Right renal cortex interstitium (tissue), 3 donors: ENCODE measurements at regions not wholly inside any gene's neighbourhood (a gene's known extent, or its start where the extent isn't known, plus 50 kb on each side); places are given as distances from the start of the nearest gene placed in this dataset.
"Not testable (repeated sequence)": the region's sequence is repeated elsewhere in the genome, so short reads cannot be mapped to it uniquely, and the experiment has no call there.

ENCODE experiments used
- DNase-seq, 3 donors: peaks; one replicate each; pipeline ENCODE4 v3.0.0-alpha.2; 2013; ENCODE audit warnings: low read depth in 3 of 3, low spot score in 2 of 3

- DNase-seq = no peak
These were observed 115.2 kb downstream of the ZNF37A start for GRCh38 chr10:38209332-38209731.

DNA sequence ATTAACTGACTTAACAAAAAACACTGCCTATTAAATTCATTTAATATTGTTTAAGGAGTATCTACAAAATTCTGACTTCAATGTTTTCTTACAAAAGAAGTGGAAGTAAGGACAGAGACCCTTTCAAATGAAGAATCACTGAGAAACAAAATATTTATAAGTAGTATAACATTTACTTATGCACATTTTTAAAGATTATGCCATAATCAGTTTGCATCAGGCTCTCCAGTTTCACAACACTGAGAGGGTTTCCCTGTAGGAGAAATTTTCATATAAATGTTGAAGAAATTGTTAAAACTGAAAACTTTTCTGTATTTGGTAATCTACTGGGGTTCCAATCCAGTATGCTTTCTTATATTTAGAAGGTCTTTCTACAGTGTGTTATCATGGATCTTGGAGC lies 115.6 kb downstream of the ZNF37A start:
- DNase-seq = not testable (repeated sequence)

DNA sequence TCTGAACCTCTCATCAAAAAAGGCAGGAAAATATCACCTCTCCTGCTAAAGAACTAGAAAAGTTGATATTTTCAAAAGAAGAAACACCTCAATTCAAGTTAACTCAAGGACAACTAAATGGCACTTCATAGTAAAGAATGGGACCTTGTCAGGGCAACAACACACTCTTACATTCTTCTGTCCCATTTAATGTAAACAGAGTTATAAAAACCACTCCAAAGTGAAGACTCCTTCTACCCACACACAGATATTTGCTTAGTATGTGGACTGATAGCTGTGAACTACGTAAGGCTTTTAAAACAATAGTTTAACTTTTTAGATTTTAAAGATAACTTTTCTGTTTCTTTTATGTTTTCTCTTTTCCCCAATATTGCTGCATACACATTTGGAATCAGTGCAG lies 118.3 kb downstream of the ZNF37A start:
- no peak for DNase-seq

DNA sequence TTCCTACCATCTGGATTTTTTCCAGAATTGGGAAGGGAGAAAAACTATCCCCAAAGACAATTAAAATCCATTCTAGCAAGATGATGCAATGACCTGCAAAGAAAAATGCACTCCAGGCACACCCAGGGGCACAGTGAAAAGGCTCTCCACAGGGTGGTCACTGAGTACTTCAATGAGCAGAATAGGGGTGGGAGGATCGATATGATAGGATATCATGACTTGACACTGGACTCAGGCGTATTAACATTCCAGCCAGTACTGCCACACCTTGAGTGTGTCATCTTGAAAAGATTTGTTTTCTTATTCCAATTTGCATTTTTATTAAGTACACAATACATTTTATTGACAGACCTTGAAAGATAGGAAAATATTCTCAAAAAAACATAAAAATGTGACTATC lies 132.2 kb downstream of the ZNF37A start:
- no peak for DNase-seq

- no peak for DNase-seq
These were observed 134.3 kb downstream of the ZNF37A start for GRCh38 chr10:38228394-38228793.

DNA sequence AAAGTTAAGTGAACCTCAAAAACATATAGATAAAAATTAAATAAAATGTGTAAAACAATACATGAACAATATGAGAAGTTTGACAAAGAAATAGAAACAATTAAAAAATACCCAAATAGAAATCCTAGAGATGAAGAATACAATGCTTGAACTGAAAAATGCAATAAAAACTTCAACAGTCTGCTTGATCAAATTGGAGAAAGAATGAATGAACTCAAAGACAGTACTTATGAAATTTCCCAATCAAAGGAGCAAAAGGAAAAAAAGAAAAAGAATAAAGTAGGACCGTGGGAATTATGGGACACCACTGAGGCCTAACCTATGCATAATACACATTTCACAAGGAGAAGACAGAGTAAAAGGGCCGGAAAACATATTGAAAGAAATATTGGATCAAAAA lies 144.3 kb downstream of the ZNF37A start:
- DNase-seq = not testable (repeated sequence)

DNA sequence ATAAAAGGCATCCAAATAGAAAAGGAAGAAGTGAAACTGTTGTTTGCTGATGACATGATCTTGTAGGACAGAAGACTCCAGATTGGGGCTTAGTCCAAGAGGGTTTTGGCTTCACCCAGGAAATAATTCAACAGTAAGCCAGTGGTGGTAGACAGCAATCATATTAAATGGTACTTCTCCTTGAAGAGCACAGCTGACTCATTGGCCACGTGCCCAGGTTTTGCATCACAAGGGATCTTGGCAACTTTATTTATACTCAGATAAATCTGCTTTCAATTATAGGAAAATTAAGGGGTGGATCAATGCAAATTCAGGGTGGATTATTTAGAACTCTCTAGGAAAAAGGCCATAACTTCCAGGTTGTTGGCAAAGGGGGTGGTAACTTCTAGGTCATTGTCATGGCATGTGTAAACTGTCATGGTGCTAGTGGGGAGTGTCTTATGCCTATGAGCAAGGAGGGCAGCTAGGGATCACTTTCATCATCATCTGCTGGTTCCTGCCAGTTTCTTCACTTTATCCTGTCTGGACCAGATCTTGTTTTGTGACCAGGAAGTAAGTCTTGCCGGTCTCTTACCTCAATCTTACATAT lies 148.0 kb downstream of the ZNF37A start:
- DNase-seq = not testable (repeated sequence)

GRCh38 chr10:38248113-38248512 lies 154.0 kb downstream of the ZNF37A start:
- not testable (repeated sequence) for DNase-seq

DNA sequence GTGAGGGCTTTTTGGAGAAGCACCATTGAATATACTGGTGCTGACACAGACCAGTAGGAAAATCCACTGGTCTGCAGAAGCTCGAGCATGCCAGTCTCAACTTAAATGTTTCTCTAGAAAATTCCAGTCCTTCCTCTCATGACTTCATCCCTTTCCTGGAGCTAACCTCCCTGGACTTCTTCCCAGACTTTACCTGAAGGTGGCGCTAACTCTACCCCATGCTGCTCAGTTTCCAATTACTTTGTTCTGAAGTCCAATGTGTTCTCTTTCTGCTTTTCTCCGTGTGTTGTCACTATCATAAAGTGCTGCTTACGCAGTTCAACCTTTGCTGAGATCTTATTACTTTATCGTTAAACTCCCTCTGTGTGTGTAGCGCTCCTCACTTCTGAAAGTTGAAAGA lies 158.4 kb downstream of the ZNF37A start:
- not testable (repeated sequence) for DNase-seq

- not testable (repeated sequence) for DNase-seq
These were observed 173.4 kb downstream of the ZNF37A start for GRCh38 chr10:38267555-38267954.

DNA sequence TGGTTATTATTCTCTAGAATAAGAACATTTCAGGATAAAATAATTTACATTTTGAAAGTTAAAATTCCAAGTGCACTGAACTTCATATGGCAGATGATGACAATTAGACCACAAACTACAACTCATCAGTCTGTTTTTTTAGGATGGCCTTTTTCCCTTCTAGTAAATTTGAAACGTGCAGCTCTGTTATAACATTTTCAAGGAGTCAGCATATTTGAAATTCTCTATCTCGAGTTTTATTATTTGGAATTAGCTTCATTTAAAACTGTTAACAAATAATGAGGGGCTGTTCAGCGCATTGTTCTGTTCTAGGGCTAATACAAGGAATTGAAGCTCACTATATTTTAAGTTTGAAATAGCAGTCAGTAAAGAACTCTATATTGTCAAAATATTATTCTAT lies 176.9 kb downstream of the ZNF37A start:
- not testable (repeated sequence) for DNase-seq

GRCh38 chr10:38274879-38275278 lies 180.7 kb downstream of the ZNF37A start:
- DNase-seq = not testable (repeated sequence)

DNA sequence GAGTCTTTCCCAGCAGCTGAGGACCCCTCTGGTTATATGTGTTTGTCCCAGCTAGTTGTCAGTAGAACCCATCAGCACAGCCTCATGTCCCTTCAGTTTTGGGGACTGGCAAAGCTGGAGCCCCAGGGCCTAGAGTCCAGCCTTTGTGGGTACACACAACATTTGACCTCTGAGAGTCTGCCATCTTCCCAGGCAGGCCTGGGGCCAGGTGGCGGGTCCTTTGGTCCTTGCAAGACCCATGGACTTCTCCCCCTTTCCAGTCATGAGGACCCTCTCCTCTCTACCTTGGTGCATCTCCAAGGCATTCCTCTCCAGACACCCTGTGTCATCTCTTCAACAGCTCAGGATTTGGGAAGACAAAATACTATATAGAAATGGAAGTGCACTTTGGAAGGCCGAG lies 198.4 kb downstream of the ZNF37A start:
- DNase-seq = not testable (repeated sequence)

- DNase-seq = not testable (repeated sequence)
These were observed 216.0 kb downstream of the ZNF37A start for GRCh38 chr10:38310111-38310510.

GRCh38 chr10:38315090-38315805 lies 221.1 kb downstream of the ZNF37A start:
- DNase-seq = not testable (repeated sequence)

DNA sequence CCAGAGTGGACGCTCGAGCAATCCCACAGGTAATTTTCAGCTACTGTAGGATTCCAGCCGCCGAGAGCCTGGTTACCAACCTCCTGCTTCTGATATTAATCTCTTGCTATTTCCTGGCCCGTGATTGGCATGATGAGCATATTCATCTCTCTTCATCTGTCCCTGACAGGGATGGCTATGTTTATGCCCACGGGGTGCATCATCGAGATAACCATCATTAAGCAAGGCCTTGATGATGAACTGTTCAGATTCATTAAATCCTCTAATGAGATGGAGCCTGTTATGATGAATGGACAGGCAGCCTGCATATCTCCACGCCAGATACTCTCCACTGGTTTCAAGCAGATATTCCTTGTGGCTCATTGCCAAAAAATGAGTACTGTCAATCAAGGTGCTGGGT lies 227.3 kb downstream of the ZNF37A start:
- DNase-seq = not testable (repeated sequence)

- not testable (repeated sequence) for DNase-seq
These were observed 236.2 kb downstream of the ZNF37A start for GRCh38 chr10:38330306-38330705.

- not testable (repeated sequence) for DNase-seq
These were observed 237.0 kb downstream of the ZNF37A start for GRCh38 chr10:38331106-38331505.

- DNase-seq = not testable (repeated sequence)
These were observed 239.6 kb downstream of the ZNF37A start for GRCh38 chr10:38333699-38334098.

GRCh38 chr10:38350645-38351044 lies 256.5 kb downstream of the ZNF37A start:
- DNase-seq = not testable (repeated sequence)

DNA sequence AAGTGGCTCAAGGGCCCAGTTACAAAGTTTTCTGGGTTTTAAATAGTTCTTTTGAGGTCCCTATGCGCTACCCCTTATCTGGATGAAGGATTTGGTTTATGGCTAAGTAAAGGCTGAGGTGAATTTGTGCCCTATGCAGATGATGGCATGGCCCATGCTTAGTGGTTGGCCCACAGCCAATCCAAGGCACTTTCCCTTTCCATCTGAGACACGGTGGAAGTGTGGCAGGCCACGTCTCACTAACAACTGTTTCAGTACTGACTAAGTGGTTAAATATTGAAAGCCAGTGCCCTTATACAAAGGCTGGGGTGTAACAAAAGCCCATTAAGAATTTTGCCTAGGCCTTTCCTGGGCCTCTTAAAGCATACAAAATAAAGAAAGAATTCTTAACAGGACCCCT lies 260.3 kb downstream of the ZNF37A start:
- DNase-seq = not testable (repeated sequence)

GRCh38 chr10:38355911-38356526 lies 261.9 kb downstream of the ZNF37A start:
- peak; percentile 16 to 41 (median 18) for DNase-seq
